Activated CD4-positive, alpha-beta T cell treated with anti-CD3 and anti-CD28 coated beads, Interleukin-2, Interleukin-4, amounts not matched to agents 100 ng/mL and 50 ng/mL, durations not matched to agents 16 hours and 8 hours (primary cell): ENCODE measurements at regions not wholly inside any gene's neighbourhood (a gene's known extent, or its start where the extent isn't known, plus 50 kb on each side); places are given as distances from the start of the nearest gene placed in this dataset.

Source experiments
- DNase-seq: peaks from one replicate; pipeline ENCODE4 v3.0.0-alpha.2; 2020; ENCODE audit warnings: low spot score

- DNase-seq, result no peak
Observed at GRCh38 chrX:155682834-155683233, 70.1 kb upstream of the TMLHE start.

- DNase-seq, result peak; percentile 0
Observed at GRCh38 chrX:155679715-155680114, 67.0 kb upstream of the TMLHE start.

GRCh38 chrX:155673338-155673737 lies 60.6 kb upstream of the TMLHE start:
- DNase-seq, result no peak

- DNase-seq, result no peak
Observed at GRCh38 chrX:155666741-155667140, 54.0 kb upstream of the TMLHE start.
